ENCODE measurements at regions not wholly inside any gene's neighbourhood (a gene's known extent, or its start where the extent isn't known, plus 50 kb on each side); places are given as distances from the start of the nearest gene placed in this dataset.

GRCh38 chr7:25716421-25716820 is 435.6 kb upstream of the NFE2L3 start:
- no peak for TF ChIP-seq CTCF (IDR thresholded peaks at IDR 0.05)
- TF ChIP-seq POLR2A (IDR thresholded peaks at IDR 0.05), result no peak
